OCI-LY1 (cell line): ENCODE measurements at regions not wholly inside any gene's neighbourhood (a gene's known extent, or its start where the extent isn't known, plus 50 kb on each side); places are given as distances from the start of the nearest gene placed in this dataset.

Experiments used
- EZH2 ChIP-seq: fragments of 200-600 bp; sonication (generic), shearing (Covaris generic); IDR thresholded peaks from 2 replicates; pipeline ENCODE4 v1.8.0; 2017; ENCODE audit warnings: borderline replicate concordance, mixed run types, mild to moderate bottlenecking, antibody characterized with exemption, low read length, moderate library complexity, mixed read lengths
- TF ChIP-seq, protein P1 (sequence below): fragments of 200-600 bp; sonication (generic), shearing (Covaris generic); IDR thresholded peaks from 2 replicates; pipeline ENCODE4 v1.5.1; 2017; ENCODE audit warnings: mild to moderate bottlenecking, antibody characterized with exemption, low read length, moderate library complexity, mixed read lengths

DNA sequence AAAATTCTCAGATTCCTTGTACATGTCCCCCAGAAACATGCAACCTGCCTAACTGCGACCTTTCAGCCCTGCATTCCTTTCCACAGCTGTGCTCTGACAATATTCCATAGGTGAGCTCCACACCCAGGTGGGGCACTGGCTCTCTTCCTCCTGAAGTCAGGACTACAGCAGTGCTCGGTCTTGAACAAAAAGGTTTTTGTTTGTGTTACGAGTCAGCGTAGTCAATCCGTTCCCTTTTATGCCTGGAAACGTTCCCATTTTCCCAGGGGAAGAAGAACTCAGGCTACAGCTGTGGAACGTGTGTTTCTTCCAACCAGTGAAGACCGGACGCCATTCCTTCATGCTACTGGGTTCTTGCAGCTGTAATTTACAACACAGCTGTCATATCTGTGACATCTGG lies 52.4 kb upstream of the PFKP start:
- TF ChIP-seq, protein P1, sequence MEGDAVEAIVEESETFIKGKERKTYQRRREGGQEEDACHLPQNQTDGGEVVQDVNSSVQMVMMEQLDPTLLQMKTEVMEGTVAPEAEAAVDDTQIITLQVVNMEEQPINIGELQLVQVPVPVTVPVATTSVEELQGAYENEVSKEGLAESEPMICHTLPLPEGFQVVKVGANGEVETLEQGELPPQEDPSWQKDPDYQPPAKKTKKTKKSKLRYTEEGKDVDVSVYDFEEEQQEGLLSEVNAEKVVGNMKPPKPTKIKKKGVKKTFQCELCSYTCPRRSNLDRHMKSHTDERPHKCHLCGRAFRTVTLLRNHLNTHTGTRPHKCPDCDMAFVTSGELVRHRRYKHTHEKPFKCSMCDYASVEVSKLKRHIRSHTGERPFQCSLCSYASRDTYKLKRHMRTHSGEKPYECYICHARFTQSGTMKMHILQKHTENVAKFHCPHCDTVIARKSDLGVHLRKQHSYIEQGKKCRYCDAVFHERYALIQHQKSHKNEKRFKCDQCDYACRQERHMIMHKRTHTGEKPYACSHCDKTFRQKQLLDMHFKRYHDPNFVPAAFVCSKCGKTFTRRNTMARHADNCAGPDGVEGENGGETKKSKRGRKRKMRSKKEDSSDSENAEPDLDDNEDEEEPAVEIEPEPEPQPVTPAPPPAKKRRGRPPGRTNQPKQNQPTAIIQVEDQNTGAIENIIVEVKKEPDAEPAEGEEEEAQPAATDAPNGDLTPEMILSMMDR, result no peak
- no peak for TF ChIP-seq EZH2
